GM23338 (cell line): ENCODE measurements at regions not wholly inside any gene's neighbourhood (a gene's known extent, or its start where the extent isn't known, plus 50 kb on each side); places are given as distances from the start of the nearest gene placed in this dataset.

ENCODE experiments used
- EZH2 ChIP-seq: fragments of 200-600 bp; sonication (generic); IDR thresholded peaks from one replicate; pipeline ENCODE4 v1.8.0; 2017; ENCODE audit warnings: antibody characterized with exemption, mild to moderate bottlenecking, low read depth; ENCODE audit not compliant: unreplicated experiment
- JUNB ChIP-seq: IDR thresholded peaks from one replicate; pipeline ENCODE4 v1.6.1; 2016; ENCODE audit warnings: antibody characterized with exemption; ENCODE audit not compliant: unreplicated experiment
- STAT1 ChIP-seq: IDR thresholded peaks from one replicate; pipeline ENCODE4 v1.6.1; 2016; ENCODE audit warnings: antibody characterized with exemption; ENCODE audit not compliant: unreplicated experiment
- ZNF462 ChIP-seq: fragments of 250-450 bp; sonication (Bioruptor Pico); IDR thresholded peaks from 2 replicates; pipeline ENCODE4 v1.5.0; 2020; ENCODE audit warnings: mild to moderate bottlenecking, moderate library complexity
- TF ChIP-seq, protein P1 (sequence below), 2 experiments: fragments of 200-600 bp in 1 of 2; sonication (generic) in 1 of 2; conservative IDR thresholded peaks; 2 replicates each; pipeline versions ENCODE4 v1.5.1 to v1.6.1; 2016 to 2017; ENCODE audit warnings: antibody characterized with exemption in 2 of 2, low read depth in 2 of 2, mild to moderate bottlenecking in 2 of 2, moderate library complexity in 1 of 2
- TF ChIP-seq, protein P2 (sequence below): IDR thresholded peaks from one replicate; pipeline ENCODE4 v1.6.1; 2018; ENCODE audit warnings: antibody characterized with exemption; ENCODE audit not compliant: unreplicated experiment

DNA sequence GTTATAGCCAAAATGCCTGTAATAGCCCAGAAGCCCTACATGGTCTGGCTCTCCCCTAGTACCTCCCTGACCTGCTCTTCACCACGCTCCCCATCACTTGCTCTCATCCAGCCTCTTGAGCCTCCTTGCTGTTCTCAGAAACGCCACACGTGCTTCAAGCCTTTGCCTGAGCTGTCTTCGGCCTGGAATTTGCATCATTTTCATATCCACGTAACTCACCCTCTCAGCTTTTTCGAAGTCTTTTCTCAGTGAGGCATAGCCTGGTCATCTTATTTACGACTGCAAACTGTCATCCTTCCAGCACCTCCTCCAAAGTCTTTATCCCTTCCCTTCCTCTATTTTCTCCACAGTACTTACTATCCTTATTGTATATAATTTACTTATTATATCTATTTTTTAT lies 151.0 kb upstream of the AHR start (continued):
- TF ChIP-seq ZNF462 (CRISPR knock-in tag), result no peak
- TF ChIP-seq, protein P1, sequence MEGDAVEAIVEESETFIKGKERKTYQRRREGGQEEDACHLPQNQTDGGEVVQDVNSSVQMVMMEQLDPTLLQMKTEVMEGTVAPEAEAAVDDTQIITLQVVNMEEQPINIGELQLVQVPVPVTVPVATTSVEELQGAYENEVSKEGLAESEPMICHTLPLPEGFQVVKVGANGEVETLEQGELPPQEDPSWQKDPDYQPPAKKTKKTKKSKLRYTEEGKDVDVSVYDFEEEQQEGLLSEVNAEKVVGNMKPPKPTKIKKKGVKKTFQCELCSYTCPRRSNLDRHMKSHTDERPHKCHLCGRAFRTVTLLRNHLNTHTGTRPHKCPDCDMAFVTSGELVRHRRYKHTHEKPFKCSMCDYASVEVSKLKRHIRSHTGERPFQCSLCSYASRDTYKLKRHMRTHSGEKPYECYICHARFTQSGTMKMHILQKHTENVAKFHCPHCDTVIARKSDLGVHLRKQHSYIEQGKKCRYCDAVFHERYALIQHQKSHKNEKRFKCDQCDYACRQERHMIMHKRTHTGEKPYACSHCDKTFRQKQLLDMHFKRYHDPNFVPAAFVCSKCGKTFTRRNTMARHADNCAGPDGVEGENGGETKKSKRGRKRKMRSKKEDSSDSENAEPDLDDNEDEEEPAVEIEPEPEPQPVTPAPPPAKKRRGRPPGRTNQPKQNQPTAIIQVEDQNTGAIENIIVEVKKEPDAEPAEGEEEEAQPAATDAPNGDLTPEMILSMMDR (conservative IDR thresholded peaks at IDR 0.05; ENCODE audit: low read depth in 2 of 2), result no peak
- no peak for TF ChIP-seq EZH2
- TF ChIP-seq, protein P2, sequence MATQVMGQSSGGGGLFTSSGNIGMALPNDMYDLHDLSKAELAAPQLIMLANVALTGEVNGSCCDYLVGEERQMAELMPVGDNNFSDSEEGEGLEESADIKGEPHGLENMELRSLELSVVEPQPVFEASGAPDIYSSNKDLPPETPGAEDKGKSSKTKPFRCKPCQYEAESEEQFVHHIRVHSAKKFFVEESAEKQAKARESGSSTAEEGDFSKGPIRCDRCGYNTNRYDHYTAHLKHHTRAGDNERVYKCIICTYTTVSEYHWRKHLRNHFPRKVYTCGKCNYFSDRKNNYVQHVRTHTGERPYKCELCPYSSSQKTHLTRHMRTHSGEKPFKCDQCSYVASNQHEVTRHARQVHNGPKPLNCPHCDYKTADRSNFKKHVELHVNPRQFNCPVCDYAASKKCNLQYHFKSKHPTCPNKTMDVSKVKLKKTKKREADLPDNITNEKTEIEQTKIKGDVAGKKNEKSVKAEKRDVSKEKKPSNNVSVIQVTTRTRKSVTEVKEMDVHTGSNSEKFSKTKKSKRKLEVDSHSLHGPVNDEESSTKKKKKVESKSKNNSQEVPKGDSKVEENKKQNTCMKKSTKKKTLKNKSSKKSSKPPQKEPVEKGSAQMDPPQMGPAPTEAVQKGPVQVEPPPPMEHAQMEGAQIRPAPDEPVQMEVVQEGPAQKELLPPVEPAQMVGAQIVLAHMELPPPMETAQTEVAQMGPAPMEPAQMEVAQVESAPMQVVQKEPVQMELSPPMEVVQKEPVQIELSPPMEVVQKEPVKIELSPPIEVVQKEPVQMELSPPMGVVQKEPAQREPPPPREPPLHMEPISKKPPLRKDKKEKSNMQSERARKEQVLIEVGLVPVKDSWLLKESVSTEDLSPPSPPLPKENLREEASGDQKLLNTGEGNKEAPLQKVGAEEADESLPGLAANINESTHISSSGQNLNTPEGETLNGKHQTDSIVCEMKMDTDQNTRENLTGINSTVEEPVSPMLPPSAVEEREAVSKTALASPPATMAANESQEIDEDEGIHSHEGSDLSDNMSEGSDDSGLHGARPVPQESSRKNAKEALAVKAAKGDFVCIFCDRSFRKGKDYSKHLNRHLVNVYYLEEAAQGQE, result no peak
- TF ChIP-seq JUNB, result no peak
- no peak for TF ChIP-seq STAT1
